22Rv1 (cell line): ENCODE measurements at regions not wholly inside any gene's neighbourhood (a gene's known extent, or its start where the extent isn't known, plus 50 kb on each side); places are given as distances from the start of the nearest gene placed in this dataset.
"Not testable (repeated sequence)": the region's sequence is repeated elsewhere in the genome, so short reads cannot be mapped to it uniquely, and the experiment has no call there.

ENCODE experiments used
- H3K27ac ChIP-seq: fragments of 450-650 bp; 2 replicates; pipeline ENCODE4 v1.5.1; 2017
- CTCF ChIP-seq: fragments of 450-650 bp; IDR thresholded peaks from 2 replicates; pipeline ENCODE4 v1.5.1; 2017; ENCODE audit warnings: mild to moderate bottlenecking
- ZFX ChIP-seq: fragments of 450-650 bp; IDR thresholded peaks from 2 replicates; pipeline ENCODE4 v1.6.1; 2017; ENCODE audit warnings: antibody characterized with exemption, borderline replicate concordance

- no peak overlapping the region for H3K27ac ChIP-seq
- TF ChIP-seq ZFX (no peak), CTCF (no peak)
Observed at GRCh38 chr11:122412581-122412980, 242.9 kb upstream of the UBASH3B start.

GRCh38 chr11:122406466-122406865, 249.1 kb upstream of the UBASH3B start:
- TF ChIP-seq ZFX = no peak
- no peak overlapping the region for H3K27ac ChIP-seq

GRCh38 chr11:122405547-122406341, 249.8 kb upstream of the UBASH3B start:
- no peak for TF ChIP-seq ZFX
- TF ChIP-seq CTCF = no peak
- no peak overlapping the region for H3K27ac ChIP-seq

GRCh38 chr11:122404571-122404970, 251.0 kb upstream of the UBASH3B start:
- TF ChIP-seq ZFX (no peak), CTCF (no peak)
- H3K27ac ChIP-seq = no peak overlapping the region

- not testable (repeated sequence) for H3K27ac ChIP-seq
Observed at GRCh38 chr11:122401581-122401980, 253.9 kb upstream of the UBASH3B start.

- TF ChIP-seq ZFX (no peak), CTCF (no peak)
- H3K27ac ChIP-seq = no peak overlapping the region
Observed at GRCh38 chr11:122399375-122399774, 256.1 kb upstream of the UBASH3B start.

GRCh38 chr11:122398851-122399250, 256.7 kb upstream of the UBASH3B start:
- TF ChIP-seq ZFX = no peak
- no peak for TF ChIP-seq CTCF
- H3K27ac ChIP-seq = no peak overlapping the region

- TF ChIP-seq ZFX (no peak), CTCF (no peak)
- H3K27ac ChIP-seq = no peak overlapping the region
Observed at GRCh38 chr11:122398167-122398566, 257.4 kb upstream of the UBASH3B start.
